Left lung (tissue), 4 donors: ENCODE measurements at regions not wholly inside any gene's neighbourhood (a gene's known extent, or its start where the extent isn't known, plus 50 kb on each side); places are given as distances from the start of the nearest gene placed in this dataset.

Experiments used
- ATAC-seq: fragments of 200-7000 bp; cut with Tn5 transposase; one replicate; pipeline ENCODE4 v1.9.1; 2020; ENCODE audit warnings: moderate library complexity
- DNase-seq, 4 donors: peaks; one replicate each; pipeline ENCODE4 v3.0.0-alpha.2; 2013 to 2020
- H3K27ac ChIP-seq, 2 donors: fragments of 200-600 bp; sonication (generic) in 1 of 2; one replicate each; pipeline versions ENCODE4 v1.5.0 to v1.8.0; 2020 to 2021
- H3K27me3 ChIP-seq, 2 donors: fragments of 200-600 bp; sonication (generic) in 1 of 2; one replicate each; pipeline versions ENCODE4 v1.5.0 to v1.8.0; 2020 to 2021
- H3K36me3 ChIP-seq, 2 donors: fragments of 200-600 bp; sonication (generic) in 1 of 2; one replicate each; pipeline versions ENCODE4 v1.5.0 to v1.8.0; 2020 to 2021
- H3K4me1 ChIP-seq, 2 donors: fragments of 200-600 bp; one replicate each; pipeline ENCODE4 v1.8.0; 2021
- H3K4me3 ChIP-seq, 2 donors: fragments of 200-600 bp; sonication (generic) in 1 of 2; one replicate each; pipeline versions ENCODE4 v1.5.0 to v1.8.0; 2020 to 2021; ENCODE audit warnings: mild to moderate bottlenecking in 1 of 2
- H3K9me3 ChIP-seq, 2 donors: fragments of 200-600 bp; sonication (generic) in 1 of 2; one replicate each; pipeline versions ENCODE4 v1.5.0 to v1.8.0; 2020 to 2021
- intact Hi-C, 2 donors: fragments of 100-400 bp; cut with DNase I; formaldehyde crosslinking; loops; one replicate each; pipeline versions ENCODE4 v1.11.2 to v1.14.2; 2022
- TF ChIP-seq, protein P1 (sequence below), 2 donors: fragments of 200-600 bp; sonication (generic) in 1 of 2; IDR thresholded peaks; one replicate each; pipeline versions ENCODE4 v1.5.0 to v1.8.0; 2021; ENCODE audit warnings: antibody characterized with exemption in 2 of 2
- donor health status: DM: no; HTN: yes; CAD: no.
- donor health status: DM: no; HTN: no; CAD: no.

GRCh38 chr16:59975953-59976352 lies 1241.8 kb upstream of the GOT2 start:
- intact Hi-C loops: no loop called here
- TF ChIP-seq, protein P1, sequence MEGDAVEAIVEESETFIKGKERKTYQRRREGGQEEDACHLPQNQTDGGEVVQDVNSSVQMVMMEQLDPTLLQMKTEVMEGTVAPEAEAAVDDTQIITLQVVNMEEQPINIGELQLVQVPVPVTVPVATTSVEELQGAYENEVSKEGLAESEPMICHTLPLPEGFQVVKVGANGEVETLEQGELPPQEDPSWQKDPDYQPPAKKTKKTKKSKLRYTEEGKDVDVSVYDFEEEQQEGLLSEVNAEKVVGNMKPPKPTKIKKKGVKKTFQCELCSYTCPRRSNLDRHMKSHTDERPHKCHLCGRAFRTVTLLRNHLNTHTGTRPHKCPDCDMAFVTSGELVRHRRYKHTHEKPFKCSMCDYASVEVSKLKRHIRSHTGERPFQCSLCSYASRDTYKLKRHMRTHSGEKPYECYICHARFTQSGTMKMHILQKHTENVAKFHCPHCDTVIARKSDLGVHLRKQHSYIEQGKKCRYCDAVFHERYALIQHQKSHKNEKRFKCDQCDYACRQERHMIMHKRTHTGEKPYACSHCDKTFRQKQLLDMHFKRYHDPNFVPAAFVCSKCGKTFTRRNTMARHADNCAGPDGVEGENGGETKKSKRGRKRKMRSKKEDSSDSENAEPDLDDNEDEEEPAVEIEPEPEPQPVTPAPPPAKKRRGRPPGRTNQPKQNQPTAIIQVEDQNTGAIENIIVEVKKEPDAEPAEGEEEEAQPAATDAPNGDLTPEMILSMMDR (IDR thresholded peaks at IDR 0.05): no peak
- H3K27ac ChIP-seq: no peak overlapping the region
- no peaks in the 10 kb centered on the region for H3K4me1 ChIP-seq
- H3K4me3 ChIP-seq: no peak overlapping the region
- ATAC-seq (no peak), DNase-seq (no peak)
- H3K9me3 ChIP-seq: peaks cover 0 to 3% of the 10 kb centered on the region in 2 donors
- no peaks in the 10 kb centered on the region for H3K27me3 ChIP-seq
- H3K36me3 ChIP-seq: no peaks in the 10 kb centered on the region

DNA sequence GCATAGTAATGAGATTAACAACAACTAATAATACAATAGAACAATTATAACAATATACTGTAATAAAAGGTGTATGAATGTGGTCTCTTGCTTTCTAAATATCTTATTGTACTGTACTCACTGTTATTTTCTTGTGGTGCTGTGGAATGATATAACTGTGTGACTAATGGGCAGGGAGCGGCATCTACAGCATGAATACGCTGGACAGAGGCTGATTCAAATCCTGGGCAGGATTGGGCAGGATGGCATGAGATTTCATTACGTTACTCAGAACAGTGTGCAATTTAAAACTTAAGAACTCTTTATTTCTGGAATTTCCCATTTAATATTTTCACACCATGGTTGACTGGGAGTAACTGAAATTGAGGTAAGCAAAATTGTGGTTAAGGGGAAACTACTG lies 1239.8 kb upstream of the GOT2 start:
- Histone ChIP-seq H3K4me3 (no peak overlapping the region), H3K36me3 (no peaks in the 10 kb centered on the region), H3K27me3 (no peaks in the 10 kb centered on the region), H3K9me3 (peaks cover 0 to 3% of the 10 kb centered on the region in 2 donors), H3K4me1 (no peaks in the 10 kb centered on the region), H3K27ac (no peak overlapping the region)
- no peak for DNase-seq
- TF ChIP-seq, protein P1 (IDR thresholded peaks at IDR 0.05): no peak
- intact Hi-C loops: no loop called here
- ATAC-seq: no peak

DNA sequence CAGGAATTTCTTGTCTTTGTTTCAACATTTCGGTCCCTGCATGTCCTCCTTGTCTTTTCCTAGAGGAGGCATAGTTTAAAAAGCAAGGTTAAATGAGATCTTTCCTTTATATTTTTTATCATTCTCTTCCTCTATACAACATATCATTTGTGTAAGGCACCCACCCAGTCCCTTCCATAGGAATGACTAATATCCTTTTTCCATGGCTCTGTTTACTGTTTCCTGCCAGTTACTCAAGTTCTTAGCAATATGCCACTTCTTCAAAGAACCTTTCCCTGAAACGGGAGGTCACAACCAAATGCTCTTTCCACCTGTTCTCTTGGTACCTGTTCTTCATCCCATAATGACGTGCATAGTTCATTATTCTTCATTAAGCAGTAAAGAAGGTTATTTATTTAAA lies 1237.1 kb upstream of the GOT2 start:
- DNase-seq: no peak
- Histone ChIP-seq H3K9me3 (peaks cover 0 to 5% of the 10 kb centered on the region in 2 donors), H3K27me3 (no peaks in the 10 kb centered on the region), H3K4me1 (no peaks in the 10 kb centered on the region), H3K4me3 (no peak overlapping the region), H3K27ac (no peak overlapping the region), H3K36me3 (no peaks in the 10 kb centered on the region)
- TF ChIP-seq, protein P1 (IDR thresholded peaks at IDR 0.05): no peak
- no peak for ATAC-seq
- intact Hi-C loops: no loop called here

DNA sequence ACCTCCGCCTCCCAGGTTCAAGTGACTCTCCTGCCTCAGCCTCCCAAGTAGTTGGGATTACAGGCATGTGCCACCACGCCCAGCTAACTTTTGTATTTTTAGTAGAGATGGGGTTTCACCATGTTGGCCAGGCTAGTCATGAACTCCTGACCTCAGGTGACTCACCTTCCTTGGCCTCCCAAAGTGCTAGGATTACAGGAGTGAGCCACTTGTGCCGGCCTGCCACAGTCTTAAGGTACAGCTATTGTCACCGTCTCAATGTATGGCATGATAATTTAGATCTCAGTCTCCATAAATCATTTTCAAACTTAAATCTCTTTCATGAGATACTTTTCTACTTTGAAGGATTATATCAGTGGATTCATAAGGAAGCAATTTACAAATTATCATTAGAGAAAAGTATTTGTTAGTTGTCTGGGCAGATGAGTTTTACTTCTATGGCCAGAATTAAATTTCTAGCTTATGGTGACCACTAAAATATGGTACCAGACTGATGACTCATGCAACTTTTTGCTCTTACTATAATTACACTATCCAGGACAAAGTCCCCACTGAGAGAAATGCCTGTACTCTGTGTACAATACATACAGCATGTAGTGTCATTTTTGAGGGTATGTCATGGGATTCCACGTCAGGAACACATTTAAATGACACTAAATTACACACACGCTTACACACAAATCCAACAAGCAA lies 1230.3 kb upstream of the GOT2 start:
- Histone ChIP-seq H3K4me3 (no peak overlapping the region), H3K27me3 (no peaks in the 10 kb centered on the region), H3K4me1 (no peaks in the 10 kb centered on the region), H3K27ac (no peak overlapping the region), H3K9me3 (peaks cover 0 to 6% of the 10 kb centered on the region in 2 donors), H3K36me3 (no peaks in the 10 kb centered on the region)
- DNase-seq (no peak), ATAC-seq (no peak)
- intact Hi-C loops: no loop called here
- TF ChIP-seq, protein P1 (IDR thresholded peaks at IDR 0.05): no peak

GRCh38 chr16:59959311-59959710 lies 1225.2 kb upstream of the GOT2 start:
- Histone ChIP-seq H3K9me3 (peaks cover 0 to 8% of the 10 kb centered on the region in 2 donors), H3K4me3 (no peak overlapping the region), H3K4me1 (no peaks in the 10 kb centered on the region), H3K27me3 (no peaks in the 10 kb centered on the region), H3K36me3 (no peaks in the 10 kb centered on the region), H3K27ac (no peak overlapping the region)
- TF ChIP-seq, protein P1 (IDR thresholded peaks at IDR 0.05): no peak
- ATAC-seq (no peak), DNase-seq (peak in 2 of 4 donors; percentile 28 to 45)
- intact Hi-C loops: no loop called here
